Large intestine (tissue), 3 donors: ENCODE measurements at regions not wholly inside any gene's neighbourhood (a gene's known extent, or its start where the extent isn't known, plus 50 kb on each side); places are given as distances from the start of the nearest gene placed in this dataset.

Source experiments
- DNase-seq, 2 donors: peaks; one replicate each; pipeline versions ENCODE4 v3.0.0 to v3.0.0-alpha.2; 2013
- H3K27ac ChIP-seq: one replicate; pipeline ENCODE4 v1.5.1; 2013; ENCODE audit warnings: low read length
- H3K27me3 ChIP-seq: 2 replicates; pipeline ENCODE4 v1.6.1; 2013; ENCODE audit warnings: low read length; ENCODE audit not compliant: control insufficient read depth, insufficient read depth
- H3K36me3 ChIP-seq: 2 replicates; pipeline ENCODE4 v1.6.1; 2013; ENCODE audit warnings: low read length; ENCODE audit not compliant: control insufficient read depth, insufficient read depth
- H3K4me1 ChIP-seq: one replicate; pipeline ENCODE4 v1.6.1; 2013; ENCODE audit warnings: low read length; ENCODE audit not compliant: control insufficient read depth, insufficient read depth
- H3K4me3 ChIP-seq: one replicate; pipeline ENCODE4 v1.5.1; 2013; ENCODE audit warnings: low read length
- H3K9me3 ChIP-seq: one replicate; pipeline ENCODE4 v1.6.1; 2013; ENCODE audit warnings: mild to moderate bottlenecking, low read depth, low read length, moderate library complexity; ENCODE audit not compliant: control insufficient read depth
- WGBS: methylation state at CpG from one replicate; pipeline ENCODE4 v1.1.5; 2013; ENCODE audit warnings: low lambda C conversion rate; ENCODE audit not compliant: insufficient coverage; 5-methylcytosine and 5-hydroxymethylcytosine counted together

- Histone ChIP-seq H3K4me1 (no peaks in the 10 kb centered on the region), H3K36me3 (no peaks in the 10 kb centered on the region), H3K27me3 (no peaks in the 10 kb centered on the region), H3K9me3 (peaks cover 2% of the 10 kb centered on the region), H3K27ac (no peak overlapping the region), H3K4me3 (no peak overlapping the region)
- no CpG with 5 or more reads among the region's 3 CpGs for WGBS
- DNase-seq: no peak
These were observed 539.6 kb downstream of the SATB2 start for GRCh38 chr2:198917926-198918720.

DNA sequence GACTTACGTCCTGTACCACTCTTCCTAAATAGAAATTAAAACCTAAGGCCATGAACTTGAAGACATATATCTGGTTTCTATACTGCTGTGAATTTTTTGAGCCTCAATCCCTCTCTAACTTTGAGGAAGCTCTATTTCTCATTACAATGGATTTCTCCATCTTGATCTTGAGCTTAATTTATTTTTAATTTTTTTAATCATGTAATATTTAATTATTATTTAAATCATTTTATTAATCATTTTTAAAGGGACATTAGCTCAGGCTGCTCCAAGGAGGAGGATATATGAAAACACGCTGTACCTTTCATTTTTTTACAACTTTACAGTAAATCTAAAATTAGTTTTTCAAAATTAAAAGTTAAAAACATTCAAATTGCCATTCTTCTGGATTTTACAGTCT, 540.5 kb downstream of the SATB2 start:
- no peak for DNase-seq
- WGBS: 88% methylated on average over 1 of the region's 2 CpGs
- peaks cover 2% of the 10 kb centered on the region for H3K9me3 ChIP-seq

GRCh38 chr2:198916548-198917080, 541.1 kb downstream of the SATB2 start:
- no peaks in the 10 kb centered on the region for H3K27me3 ChIP-seq
- WGBS: 34% methylated on average over 2 of the region's 6 CpGs
- peak in 1 of 2 donors; percentile 8 for DNase-seq
- peaks cover 2% of the 10 kb centered on the region for H3K9me3 ChIP-seq
- no peaks in the 10 kb centered on the region for H3K4me1 ChIP-seq
- no peak overlapping the region for H3K27ac ChIP-seq
- no peaks in the 10 kb centered on the region for H3K36me3 ChIP-seq
- no peak overlapping the region for H3K4me3 ChIP-seq

More for the DNA sequence above, 540.5 kb downstream of the SATB2 start:
- H3K27ac ChIP-seq: no peak overlapping the region
- H3K27me3 ChIP-seq: no peaks in the 10 kb centered on the region
- H3K36me3 ChIP-seq: no peaks in the 10 kb centered on the region
- H3K4me1 ChIP-seq: no peaks in the 10 kb centered on the region
- H3K4me3 ChIP-seq: no peak overlapping the region

- H3K27me3 ChIP-seq: no peaks in the 10 kb centered on the region
- DNase-seq: no peak
- no peak overlapping the region for H3K27ac ChIP-seq
- no peaks in the 10 kb centered on the region for H3K36me3 ChIP-seq
- H3K4me3 ChIP-seq: no peak overlapping the region
- no peaks in the 10 kb centered on the region for H3K9me3 ChIP-seq
- H3K4me1 ChIP-seq: no peaks in the 10 kb centered on the region
These were observed 544.2 kb downstream of the SATB2 start for GRCh38 chr2:198913394-198914152.

DNA sequence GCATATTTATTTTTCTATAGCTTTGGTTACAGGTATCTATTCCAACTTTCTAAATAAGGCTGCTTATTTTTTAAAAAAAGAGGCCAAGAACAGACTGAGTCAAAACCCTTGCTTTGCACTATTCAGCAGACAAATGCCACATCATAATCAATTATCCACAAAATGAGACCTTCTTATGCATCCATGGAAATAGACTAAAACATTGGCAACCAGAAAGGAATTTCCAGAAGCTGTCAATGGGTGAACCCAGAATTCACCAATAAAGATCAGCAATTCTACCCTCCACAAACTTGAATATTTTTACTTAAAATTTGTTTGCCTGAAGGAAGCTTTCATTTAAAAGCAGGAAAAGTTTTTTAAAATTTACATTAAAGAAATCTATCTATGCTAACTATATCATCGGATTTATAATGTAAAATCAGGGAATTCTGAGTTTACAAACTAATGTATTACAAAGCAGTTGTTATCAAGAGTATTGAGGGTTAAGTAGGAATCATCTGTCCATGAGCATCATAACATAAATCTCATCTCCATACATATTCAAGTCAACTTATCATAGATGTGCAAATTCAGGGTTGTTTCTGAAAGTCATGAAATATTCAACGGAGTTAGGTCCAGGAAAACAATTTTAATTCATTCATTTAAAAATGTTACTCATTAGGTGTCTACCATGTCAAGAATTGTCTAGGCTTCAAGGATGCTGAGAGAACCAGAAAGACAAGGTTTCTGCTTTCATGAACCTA, 548.0 kb downstream of the SATB2 start:
- Histone ChIP-seq H3K27ac (no peak overlapping the region), H3K4me3 (no peak overlapping the region), H3K27me3 (no peaks in the 10 kb centered on the region), H3K4me1 (no peaks in the 10 kb centered on the region), H3K9me3 (no peaks in the 10 kb centered on the region), H3K36me3 (no peaks in the 10 kb centered on the region)
- WGBS: 64% methylated on average over 2 of the region's 2 CpGs
- no peak for DNase-seq

- no peak for DNase-seq
- 83% methylated on average over 1 of the region's 7 CpGs for WGBS
- no peaks in the 10 kb centered on the region for H3K27me3 ChIP-seq
- H3K4me3 ChIP-seq: no peak overlapping the region
- no peaks in the 10 kb centered on the region for H3K36me3 ChIP-seq
- H3K4me1 ChIP-seq: no peaks in the 10 kb centered on the region
- no peaks in the 10 kb centered on the region for H3K9me3 ChIP-seq
- no peak overlapping the region for H3K27ac ChIP-seq
These were observed 551.7 kb downstream of the SATB2 start for GRCh38 chr2:198905881-198906612.

- Histone ChIP-seq H3K27ac (no peak overlapping the region), H3K4me1 (no peaks in the 10 kb centered on the region), H3K9me3 (no peaks in the 10 kb centered on the region), H3K36me3 (no peaks in the 10 kb centered on the region), H3K4me3 (no peak overlapping the region), H3K27me3 (no peaks in the 10 kb centered on the region)
- no peak for DNase-seq
These were observed 555.8 kb downstream of the SATB2 start for GRCh38 chr2:198901894-198902293.

DNA sequence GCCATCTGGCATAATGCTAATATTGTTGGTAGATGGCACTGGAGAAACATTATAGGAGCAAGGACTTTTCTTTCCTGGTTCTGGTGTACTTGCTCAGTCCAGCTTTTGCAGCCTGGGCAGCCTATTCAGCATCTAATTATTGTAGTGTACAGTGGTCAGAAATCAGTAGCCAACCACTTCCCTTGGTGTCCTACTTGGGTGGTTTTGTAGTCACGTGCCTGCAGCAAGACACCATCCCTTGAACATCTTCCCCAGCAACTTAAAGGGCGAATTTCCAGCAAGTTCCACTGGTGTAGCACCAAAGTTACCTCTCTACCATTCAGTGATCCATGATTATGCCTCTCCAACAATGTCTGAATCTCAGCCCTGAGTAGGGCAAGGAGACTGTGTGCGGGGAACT, 557.6 kb downstream of the SATB2 start:
- Histone ChIP-seq H3K27me3 (no peaks in the 10 kb centered on the region), H3K4me3 (no peak overlapping the region), H3K27ac (no peak overlapping the region), H3K9me3 (no peaks in the 10 kb centered on the region), H3K36me3 (no peaks in the 10 kb centered on the region), H3K4me1 (no peaks in the 10 kb centered on the region)
- WGBS: no CpG with 5 or more reads among the region's 3 CpGs
- DNase-seq: no peak

- Histone ChIP-seq H3K4me1 (no peaks in the 10 kb centered on the region), H3K4me3 (no peak overlapping the region), H3K27ac (no peak overlapping the region), H3K36me3 (no peaks in the 10 kb centered on the region), H3K9me3 (no peaks in the 10 kb centered on the region), H3K27me3 (no peaks in the 10 kb centered on the region)
- DNase-seq: no peak
These were observed 567.2 kb downstream of the SATB2 start for GRCh38 chr2:198890490-198890889.

DNA sequence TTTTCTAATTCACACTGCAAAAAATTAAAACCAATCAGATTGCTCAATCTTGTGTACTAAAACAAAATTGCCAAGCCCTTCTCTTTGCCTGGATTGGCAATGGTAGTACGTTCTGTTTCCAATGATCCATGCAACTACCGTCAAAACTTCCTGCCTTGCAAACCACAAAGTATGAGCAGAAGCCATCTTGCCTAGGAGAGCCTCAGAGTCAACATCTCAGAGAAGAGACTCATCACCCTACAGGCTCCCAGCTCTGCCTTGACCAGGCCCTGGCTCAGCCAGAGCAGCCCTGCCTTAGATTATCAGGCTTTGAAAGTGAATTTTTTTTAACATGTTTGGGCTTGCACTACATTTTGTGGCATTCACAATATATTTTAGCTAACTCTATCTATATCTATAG, 574.1 kb downstream of the SATB2 start:
- Histone ChIP-seq H3K4me1 (no peaks in the 10 kb centered on the region), H3K36me3 (no peaks in the 10 kb centered on the region), H3K9me3 (no peaks in the 10 kb centered on the region), H3K4me3 (no peak overlapping the region), H3K27ac (no peak overlapping the region), H3K27me3 (no peaks in the 10 kb centered on the region)
- no CpG with 5 or more reads among the region's 2 CpGs for WGBS
- DNase-seq: no peak
